ENCODE measurements at regions not wholly inside any gene's neighbourhood (a gene's known extent, or its start where the extent isn't known, plus 50 kb on each side); places are given as distances from the start of the nearest gene placed in this dataset.

DNA sequence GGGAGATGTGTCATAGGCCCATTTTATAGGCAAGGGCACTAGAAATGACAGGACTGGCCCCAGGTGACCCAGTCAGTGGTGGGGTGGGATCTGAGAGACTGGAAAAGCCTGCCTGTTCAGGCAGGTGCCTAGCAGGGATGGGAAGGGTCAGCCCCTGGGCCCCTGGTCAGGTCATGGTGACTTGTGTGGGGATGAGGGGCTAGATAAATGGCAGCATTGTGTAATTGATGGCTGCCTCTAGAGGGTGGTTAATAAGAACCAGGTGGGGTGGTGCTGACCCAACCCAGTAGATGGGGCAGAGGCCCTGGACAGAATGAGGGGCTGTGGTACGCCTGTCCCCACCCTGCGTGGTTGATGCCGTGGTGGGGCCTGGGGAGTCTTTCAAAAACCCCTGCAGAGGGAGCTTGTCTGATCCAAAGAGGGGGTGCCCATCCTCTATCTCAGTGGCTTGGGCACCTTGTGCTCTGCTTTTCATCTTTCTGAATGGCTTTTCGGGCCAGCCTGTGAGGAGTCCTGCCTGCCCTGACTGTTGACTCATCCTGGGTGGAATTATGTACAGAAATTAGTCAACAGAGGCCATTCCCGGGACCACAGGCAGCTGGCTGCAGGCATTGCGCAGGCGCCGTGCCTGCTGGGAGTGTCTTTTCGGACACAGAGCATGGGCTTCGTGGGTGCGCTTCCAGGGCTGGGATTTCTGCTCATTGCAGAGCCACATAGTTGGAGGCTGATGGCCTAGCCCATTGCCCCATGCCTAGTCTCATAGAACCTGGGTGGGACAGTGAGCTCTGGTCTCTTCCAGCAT is 93.6 kb upstream of the PITX1 start:
- Histone ChIP-seq H3K9me3 (ENCODE audit: control insufficient read depth, insufficient read depth, low read length) (no peaks in the 10 kb centered on the region), H3F3A (ENCODE audit: control insufficient read depth, insufficient read depth) (no peaks in the 10 kb centered on the region), H3K36me3 (ENCODE audit: control insufficient read depth, low read length) (no peaks in the 10 kb centered on the region), H3K79me2 (ENCODE audit: control insufficient read depth, low read length) (no peaks in the 10 kb centered on the region), H3K27me3 (ENCODE audit: control insufficient read depth, low read length) (no peaks in the 10 kb centered on the region), H3K4me3 (ENCODE audit: low read length) (no peak overlapping the region), H3K4me2 (ENCODE audit: low read length) (no peak overlapping the region), H3K4me1 (ENCODE audit: control insufficient read depth, low read length) (peaks cover 6% of the 10 kb centered on the region; the same call in 1 of the 2 replicates), H3K27ac (ENCODE audit: low read depth, low read length) (no peak overlapping the region), H4K20me1 (ENCODE audit: control insufficient read depth, insufficient read depth, low read depth, low read length) (no peaks in the 10 kb centered on the region), H3K9me2 (replicated peaks; ENCODE audit: control insufficient read depth, low read length) (no peaks in the 10 kb centered on the region)
- no peak for TF ChIP-seq EZH2phosphoT487 (IDR thresholded peaks at IDR 0.05; ENCODE audit: borderline replicate concordance, low read length)
- no peak for TF ChIP-seq CTCF (IDR thresholded peaks at IDR 0.05; ENCODE audit: low read depth, low read length, poor library complexity, severe bottlenecking)

DNA sequence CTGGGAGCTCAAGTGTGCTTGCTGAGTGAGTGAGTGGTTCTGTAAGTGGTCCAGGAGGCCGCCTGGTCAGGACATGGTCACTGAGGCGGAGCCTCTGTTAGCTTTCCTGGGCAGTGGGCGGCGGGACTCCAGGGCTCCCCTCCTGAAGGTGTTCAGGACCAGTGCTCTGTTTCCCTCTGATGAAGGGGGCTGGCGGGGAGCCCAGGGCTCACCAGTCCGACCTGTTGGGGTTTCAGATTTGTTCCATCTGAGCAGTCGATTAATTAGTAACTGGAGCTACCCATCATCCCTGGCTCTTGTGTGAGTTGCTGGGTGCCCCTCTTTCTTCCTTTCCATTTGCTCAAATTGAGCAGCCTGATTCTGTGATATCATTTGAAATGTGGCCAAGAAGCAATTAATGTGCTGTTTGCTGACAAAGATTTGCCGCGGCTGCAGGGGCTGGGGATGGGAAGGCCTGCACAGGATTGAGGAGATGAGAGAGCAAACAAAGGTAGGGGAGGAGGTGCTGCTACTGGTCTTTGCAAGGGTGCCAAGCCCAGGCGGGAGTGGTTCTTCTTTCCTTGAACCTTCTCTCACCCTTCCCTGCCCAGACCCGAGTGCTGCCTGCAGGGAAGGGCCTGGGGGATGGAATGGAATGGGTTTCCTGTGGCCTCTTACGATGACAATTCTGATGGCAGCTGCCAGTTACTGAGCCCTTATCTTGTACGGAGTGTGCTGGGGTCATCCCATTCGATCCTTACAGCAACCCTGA is 92.8 kb upstream of the PITX1 start:
- Histone ChIP-seq H4K20me1 (ENCODE audit: control insufficient read depth, insufficient read depth, low read depth, low read length) (no peaks in the 10 kb centered on the region), H3F3A (ENCODE audit: control insufficient read depth, insufficient read depth) (no peaks in the 10 kb centered on the region), H3K4me2 (ENCODE audit: low read length) (no peak overlapping the region), H3K79me2 (ENCODE audit: control insufficient read depth, low read length) (no peaks in the 10 kb centered on the region), H3K27me3 (ENCODE audit: control insufficient read depth, low read length) (no peaks in the 10 kb centered on the region), H3K36me3 (ENCODE audit: control insufficient read depth, low read length) (no peaks in the 10 kb centered on the region), H3K9me3 (ENCODE audit: control insufficient read depth, insufficient read depth, low read length) (no peaks in the 10 kb centered on the region), H3K9me2 (replicated peaks; ENCODE audit: control insufficient read depth, low read length) (no peaks in the 10 kb centered on the region), H3K4me1 (ENCODE audit: control insufficient read depth, low read length) (peaks cover 6% of the 10 kb centered on the region; the same call in 1 of the 2 replicates), H3K27ac (ENCODE audit: low read depth, low read length) (no peak overlapping the region), H3K4me3 (ENCODE audit: low read length) (no peak overlapping the region)
- no peak for TF ChIP-seq CTCF (IDR thresholded peaks at IDR 0.05; ENCODE audit: low read depth, low read length, poor library complexity, severe bottlenecking)
- TF ChIP-seq EZH2phosphoT487 (IDR thresholded peaks at IDR 0.05; ENCODE audit: borderline replicate concordance, low read length): no peak

- H3K27ac ChIP-seq (ENCODE audit: low read depth, low read length): no peak overlapping the region
- no peaks in the 10 kb centered on the region for H3K79me2 ChIP-seq (ENCODE audit: control insufficient read depth, low read length)
- no peaks in the 10 kb centered on the region for H3K27me3 ChIP-seq (ENCODE audit: control insufficient read depth, low read length)
- no peaks in the 10 kb centered on the region for H3F3A ChIP-seq (ENCODE audit: control insufficient read depth, insufficient read depth)
- no peak for TF ChIP-seq CTCF (IDR thresholded peaks at IDR 0.05; ENCODE audit: low read depth, low read length, poor library complexity, severe bottlenecking)
- H3K4me1 ChIP-seq (ENCODE audit: control insufficient read depth, low read length): peaks cover 6% of the 10 kb centered on the region; the same call in 1 of the 2 replicates
- H3K36me3 ChIP-seq (ENCODE audit: control insufficient read depth, low read length): no peaks in the 10 kb centered on the region
- H3K4me3 ChIP-seq (ENCODE audit: low read length): no peak overlapping the region
- no peaks in the 10 kb centered on the region for H3K9me3 ChIP-seq (ENCODE audit: control insufficient read depth, insufficient read depth, low read length)
- no peaks in the 10 kb centered on the region for H4K20me1 ChIP-seq (ENCODE audit: control insufficient read depth, insufficient read depth, low read depth, low read length)
- H3K4me2 ChIP-seq (ENCODE audit: low read length): no peak overlapping the region
- no peaks in the 10 kb centered on the region for H3K9me2 ChIP-seq (replicated peaks; ENCODE audit: control insufficient read depth, low read length)
Observed at GRCh38 chr5:135124724-135125123, 90.7 kb upstream of the PITX1 start.
